SH-SY5Y (cell line): ENCODE measurements at regions not wholly inside any gene's neighbourhood (a gene's known extent, or its start where the extent isn't known, plus 50 kb on each side); places are given as distances from the start of the nearest gene placed in this dataset.

Experiments
- GATA2 ChIP-seq: IDR thresholded peaks from 2 replicates; pipeline ENCODE4 v1.6.1; 2011; ENCODE audit warnings: mild to moderate bottlenecking, low read depth, low read length
- GATA3 ChIP-seq: IDR thresholded peaks from 2 replicates; pipeline ENCODE4 v1.6.1; 2011; ENCODE audit warnings: low read depth, mild to moderate bottlenecking, low read length, moderate library complexity

DNA sequence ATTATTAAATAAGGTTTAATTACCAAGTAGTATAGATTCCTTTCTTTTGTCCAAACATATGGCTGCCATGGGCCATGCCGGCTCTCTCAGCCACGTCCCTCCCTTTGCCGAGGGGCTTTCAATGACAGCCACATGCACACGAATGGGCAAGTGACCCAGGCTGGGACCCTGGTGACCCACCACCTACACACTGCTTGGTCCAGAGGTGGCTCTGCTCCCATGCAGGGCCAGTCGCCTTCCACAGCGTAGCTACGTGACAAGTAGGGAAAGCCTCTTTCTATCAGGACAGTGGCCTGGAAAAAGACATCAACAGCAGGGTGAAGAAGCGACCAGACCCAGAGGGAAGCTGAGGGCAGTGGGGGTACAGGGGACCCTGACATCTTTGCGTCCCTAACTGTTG lies 152.8 kb upstream of the CST7 start:
- TF ChIP-seq GATA2 (no peak), GATA3 (no peak)
